ENCODE measurements at regions not wholly inside any gene's neighbourhood (a gene's known extent, or its start where the extent isn't known, plus 50 kb on each side); places are given as distances from the start of the nearest gene placed in this dataset.

DNA sequence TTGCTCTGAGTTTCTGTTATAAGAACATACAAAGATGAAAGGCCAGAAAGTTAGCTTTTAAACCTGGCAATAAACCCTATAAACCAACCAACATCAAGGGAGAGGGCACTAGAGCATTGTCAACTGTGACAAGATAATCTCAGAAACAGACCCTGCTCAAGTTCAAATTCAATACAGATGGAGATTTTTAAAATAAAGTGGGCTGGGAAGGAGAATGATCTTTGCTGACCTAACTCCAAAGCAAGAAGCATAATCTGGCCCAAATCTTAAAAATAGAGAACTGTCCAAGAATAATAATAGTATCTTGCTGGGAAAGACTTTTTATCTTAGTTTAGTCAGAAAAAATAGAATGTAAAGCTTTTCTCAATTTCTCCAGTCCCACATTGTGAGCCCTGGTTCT lies 485.5 kb downstream of the DISC1 start:
- no peak for FAIRE-seq

DNA sequence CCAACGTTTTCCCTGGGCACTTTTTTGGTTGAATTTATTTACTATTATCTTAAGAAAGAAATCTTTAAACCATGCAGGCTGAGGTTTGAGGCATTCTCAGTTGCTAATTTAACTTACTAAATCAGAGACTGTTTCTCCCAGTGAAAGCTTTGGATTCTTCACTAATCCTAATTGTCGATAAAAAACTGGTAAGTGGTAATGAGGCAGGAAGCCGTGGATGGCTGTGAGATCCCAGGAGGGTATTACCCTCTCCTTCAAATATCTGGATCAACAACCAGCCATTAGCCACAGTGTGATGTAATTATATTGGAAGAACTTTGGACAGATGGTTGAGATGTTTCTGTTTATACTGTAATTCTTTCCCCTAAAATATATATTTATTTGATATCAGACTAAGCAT lies 485.0 kb downstream of the DISC1 start:
- no peak for FAIRE-seq

DNA sequence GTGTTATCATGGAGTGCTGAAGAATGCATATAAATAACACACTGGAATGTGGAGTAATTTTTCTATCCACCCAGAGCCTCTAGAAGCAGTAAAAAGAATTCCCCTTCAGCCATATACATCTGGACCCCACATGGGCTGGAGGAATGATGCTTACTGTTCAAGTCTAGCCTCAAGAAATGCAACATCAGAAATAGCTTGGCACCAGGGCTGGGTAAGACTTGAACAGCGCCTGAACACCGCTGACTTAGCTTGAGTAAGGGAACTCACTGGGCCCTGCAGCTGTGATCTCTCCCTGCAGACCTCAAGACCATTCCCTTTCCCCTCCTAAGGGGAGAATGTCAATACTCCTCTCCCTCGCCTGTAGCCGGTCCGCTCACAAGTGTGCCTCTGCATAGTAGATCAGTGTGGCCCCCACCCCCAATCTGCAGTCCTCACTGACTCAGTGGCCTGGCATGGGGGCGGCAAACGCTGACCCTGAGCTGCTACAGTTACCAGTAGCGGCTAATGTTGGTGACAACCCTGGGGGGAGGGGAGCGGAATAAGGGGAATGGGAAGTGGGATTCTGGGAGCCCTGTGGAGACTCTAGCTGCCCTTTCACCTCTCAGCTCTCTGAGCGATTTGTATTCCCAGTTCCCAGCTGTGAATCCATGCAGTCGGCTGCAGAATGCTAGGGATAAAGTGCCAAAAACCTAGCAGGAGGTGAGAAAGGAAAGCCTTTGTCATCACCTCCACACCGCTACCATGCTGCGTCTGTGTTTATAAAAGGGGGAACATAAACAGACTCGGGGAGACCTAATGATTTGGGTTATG lies 483.9 kb downstream of the DISC1 start:
- FAIRE-seq: no peak

DNA sequence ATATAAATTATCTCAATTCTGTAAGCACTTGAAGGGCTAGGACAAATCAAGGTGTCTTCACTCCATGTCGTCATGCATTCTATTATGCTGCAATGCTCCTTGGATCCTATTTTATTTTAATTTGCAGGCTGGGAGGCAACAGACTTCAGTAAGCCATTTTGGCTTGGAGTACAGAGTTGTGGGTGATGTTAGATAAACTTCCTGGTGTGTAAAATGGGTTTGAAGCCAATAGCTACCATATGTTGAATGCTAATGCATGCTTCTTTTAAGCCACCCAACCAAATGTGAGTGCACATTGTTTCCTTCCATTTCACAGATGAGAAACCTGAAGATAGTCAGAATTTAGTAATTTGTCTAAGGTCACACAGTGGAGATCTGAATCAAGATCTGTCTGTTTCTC lies 482.8 kb downstream of the DISC1 start:
- FAIRE-seq: no peak

DNA sequence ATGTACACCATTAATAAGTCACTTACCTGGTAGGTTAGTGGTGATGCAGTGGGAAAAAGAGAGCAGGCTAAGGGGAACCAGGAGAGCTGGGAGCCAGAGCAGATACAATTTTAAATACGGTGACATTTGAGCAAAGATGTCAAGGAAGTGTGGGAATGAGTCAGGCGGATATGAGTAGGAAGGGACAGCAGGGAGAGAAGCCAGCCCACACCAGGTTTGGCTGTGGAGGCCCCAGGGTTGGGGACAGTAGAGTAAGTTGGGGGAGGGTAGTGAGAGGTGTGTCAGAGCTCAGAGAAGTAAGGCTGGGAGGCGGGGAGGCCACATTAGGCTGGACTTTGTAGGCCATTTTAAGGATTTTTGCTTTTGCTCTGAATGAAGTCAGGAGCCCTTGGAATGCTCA lies 482.0 kb downstream of the DISC1 start:
- FAIRE-seq: no peak

DNA sequence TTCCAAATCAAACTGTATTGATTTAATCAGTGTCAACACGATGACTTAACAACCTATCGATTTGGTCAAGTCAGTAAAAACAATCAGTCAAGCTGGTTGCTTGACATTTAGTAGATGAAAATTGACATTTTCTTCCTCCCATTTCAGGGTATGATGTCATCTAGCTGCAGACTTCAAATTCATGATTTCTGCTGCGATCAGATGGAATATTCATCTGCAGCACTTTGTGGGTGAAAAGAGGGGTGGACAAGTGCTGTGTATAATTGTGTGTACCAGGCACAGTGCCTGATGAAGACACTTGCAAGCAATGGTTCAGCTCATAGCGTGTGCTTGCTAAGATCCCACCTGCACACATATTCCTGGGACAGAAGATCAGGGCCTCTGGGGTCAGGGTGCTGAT lies 479.8 kb downstream of the DISC1 start:
- no peak for FAIRE-seq

DNA sequence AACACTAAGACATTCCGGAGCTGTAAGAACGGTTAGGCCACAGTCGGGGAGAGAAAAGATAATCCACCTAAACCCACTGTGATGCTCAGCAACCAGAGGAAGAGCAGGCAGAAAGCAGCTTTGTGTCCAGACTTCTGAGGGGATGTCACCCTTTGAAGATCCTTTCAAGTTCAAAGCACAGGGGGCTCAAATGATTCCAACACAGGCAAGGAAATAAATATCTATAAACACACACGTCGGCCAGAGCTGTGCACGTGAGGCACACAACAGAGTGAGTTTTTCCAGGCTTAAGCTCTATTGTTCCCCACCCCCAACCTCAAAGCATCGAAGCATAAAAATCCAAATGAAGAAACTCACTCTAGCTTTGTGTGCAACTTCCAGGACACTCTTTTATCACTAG lies 479.0 kb downstream of the DISC1 start:
- no peak for FAIRE-seq

DNA sequence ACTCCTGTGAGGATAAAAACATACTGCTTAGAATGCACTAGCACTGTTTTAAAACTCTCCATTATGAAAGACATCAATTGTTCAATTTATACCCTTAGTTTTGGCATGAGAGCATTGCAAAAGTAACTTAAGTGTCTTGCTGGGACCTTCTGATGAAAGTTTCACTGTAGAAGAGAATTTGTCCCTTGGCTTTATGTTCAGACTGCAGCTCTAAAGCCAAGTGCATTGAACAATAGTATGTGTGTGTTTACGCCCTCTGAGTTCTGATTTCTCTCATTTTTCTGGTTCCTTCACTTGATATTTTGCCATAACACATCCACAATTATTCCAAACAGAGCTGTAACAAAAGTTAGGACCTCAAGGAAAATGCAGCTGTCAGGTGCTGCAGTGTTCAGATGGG lies 474.6 kb downstream of the DISC1 start:
- no peak for FAIRE-seq

DNA sequence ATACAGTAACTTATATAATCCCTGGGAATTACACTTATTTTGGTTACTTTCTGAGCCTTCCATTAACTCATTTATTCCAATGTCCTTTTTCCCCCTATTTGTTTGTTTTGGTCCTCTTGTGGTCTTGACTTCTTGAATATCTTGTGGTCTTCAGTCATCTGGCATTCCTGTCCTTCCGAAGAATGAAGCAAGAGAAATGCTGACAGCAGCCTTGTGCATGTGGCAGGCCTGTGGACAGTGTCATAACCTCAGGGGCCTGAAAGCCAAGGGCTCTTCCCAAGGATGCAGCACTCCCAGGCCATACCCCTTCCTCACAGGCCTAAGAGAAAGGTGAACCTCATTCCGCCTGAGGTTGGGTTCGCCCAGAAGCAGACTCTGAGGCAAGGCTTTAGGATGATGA lies 470.2 kb downstream of the DISC1 start:
- FAIRE-seq: no peak

Measured in TTC549 (cell line).